ENCODE measurements at regions not wholly inside any gene's neighbourhood (a gene's known extent, or its start where the extent isn't known, plus 50 kb on each side); places are given as distances from the start of the nearest gene placed in this dataset.

- TF ChIP-seq, protein P1, sequence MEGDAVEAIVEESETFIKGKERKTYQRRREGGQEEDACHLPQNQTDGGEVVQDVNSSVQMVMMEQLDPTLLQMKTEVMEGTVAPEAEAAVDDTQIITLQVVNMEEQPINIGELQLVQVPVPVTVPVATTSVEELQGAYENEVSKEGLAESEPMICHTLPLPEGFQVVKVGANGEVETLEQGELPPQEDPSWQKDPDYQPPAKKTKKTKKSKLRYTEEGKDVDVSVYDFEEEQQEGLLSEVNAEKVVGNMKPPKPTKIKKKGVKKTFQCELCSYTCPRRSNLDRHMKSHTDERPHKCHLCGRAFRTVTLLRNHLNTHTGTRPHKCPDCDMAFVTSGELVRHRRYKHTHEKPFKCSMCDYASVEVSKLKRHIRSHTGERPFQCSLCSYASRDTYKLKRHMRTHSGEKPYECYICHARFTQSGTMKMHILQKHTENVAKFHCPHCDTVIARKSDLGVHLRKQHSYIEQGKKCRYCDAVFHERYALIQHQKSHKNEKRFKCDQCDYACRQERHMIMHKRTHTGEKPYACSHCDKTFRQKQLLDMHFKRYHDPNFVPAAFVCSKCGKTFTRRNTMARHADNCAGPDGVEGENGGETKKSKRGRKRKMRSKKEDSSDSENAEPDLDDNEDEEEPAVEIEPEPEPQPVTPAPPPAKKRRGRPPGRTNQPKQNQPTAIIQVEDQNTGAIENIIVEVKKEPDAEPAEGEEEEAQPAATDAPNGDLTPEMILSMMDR (IDR thresholded peaks at IDR 0.05 in 8 of 11, conservative IDR thresholded peaks at IDR 0.05 in 3 of 11), result no peak
- no peak for TF ChIP-seq POLR2AphosphoS5 (IDR thresholded peaks at IDR 0.05)
Observed at GRCh38 chr12:73110816-73111215, 838.6 kb downstream of the TRHDE start.

All from spleen (tissue), 7 donors.